HG03521 (cell line): ENCODE measurements at regions not wholly inside any gene's neighbourhood (a gene's known extent, or its start where the extent isn't known, plus 50 kb on each side); places are given as distances from the start of the nearest gene placed in this dataset.
A peak's percentile ranks its signal among the peaks of the same experiment; 100 is the strongest.

Experiments
- ATAC-seq: cut with Tn5 transposase; IDR thresholded peaks from one replicate; pipeline ENCODE4 v1.9.1; 2021; ENCODE audit warnings: mild to moderate bottlenecking, moderate library complexity; ENCODE audit not compliant: unreplicated experiment

GRCh38 chr6:20023549-20024315 lies 186.6 kb downstream of the ID4 start:
- peak; percentile 77 for ATAC-seq

- ATAC-seq, result peak; percentile 25
Measured at GRCh38 chr6:20024316-20024673, 187.1 kb downstream of the ID4 start.

GRCh38 chr6:20024978-20025377 lies 187.3 kb downstream of the MBOAT1 start:
- no peak for ATAC-seq

GRCh38 chr6:20025681-20026080 lies 186.6 kb downstream of the MBOAT1 start:
- ATAC-seq, result no peak

GRCh38 chr6:20028143-20028542 lies 184.1 kb downstream of the MBOAT1 start:
- no peak for ATAC-seq

GRCh38 chr6:20028562-20028961 lies 183.7 kb downstream of the MBOAT1 start:
- ATAC-seq, result no peak

- ATAC-seq, result no peak
Measured at GRCh38 chr6:20029979-20030378, 182.3 kb downstream of the MBOAT1 start.

GRCh38 chr6:20031342-20031741 lies 180.9 kb downstream of the MBOAT1 start:
- ATAC-seq, result no peak

- ATAC-seq, result no peak
Measured at GRCh38 chr6:20033697-20034407, 178.4 kb downstream of the MBOAT1 start.

GRCh38 chr6:20034408-20034769 lies 177.9 kb downstream of the MBOAT1 start:
- ATAC-seq, result no peak

GRCh38 chr6:20036141-20036677 lies 176.1 kb downstream of the MBOAT1 start:
- ATAC-seq, result no peak

GRCh38 chr6:20038410-20039204 lies 173.7 kb downstream of the MBOAT1 start:
- ATAC-seq, result no peak

GRCh38 chr6:20044883-20045282 lies 167.4 kb downstream of the MBOAT1 start:
- ATAC-seq, result no peak
